ENCODE measurements at regions not wholly inside any gene's neighbourhood (a gene's known extent, or its start where the extent isn't known, plus 50 kb on each side); places are given as distances from the start of the nearest gene placed in this dataset.

DNA sequence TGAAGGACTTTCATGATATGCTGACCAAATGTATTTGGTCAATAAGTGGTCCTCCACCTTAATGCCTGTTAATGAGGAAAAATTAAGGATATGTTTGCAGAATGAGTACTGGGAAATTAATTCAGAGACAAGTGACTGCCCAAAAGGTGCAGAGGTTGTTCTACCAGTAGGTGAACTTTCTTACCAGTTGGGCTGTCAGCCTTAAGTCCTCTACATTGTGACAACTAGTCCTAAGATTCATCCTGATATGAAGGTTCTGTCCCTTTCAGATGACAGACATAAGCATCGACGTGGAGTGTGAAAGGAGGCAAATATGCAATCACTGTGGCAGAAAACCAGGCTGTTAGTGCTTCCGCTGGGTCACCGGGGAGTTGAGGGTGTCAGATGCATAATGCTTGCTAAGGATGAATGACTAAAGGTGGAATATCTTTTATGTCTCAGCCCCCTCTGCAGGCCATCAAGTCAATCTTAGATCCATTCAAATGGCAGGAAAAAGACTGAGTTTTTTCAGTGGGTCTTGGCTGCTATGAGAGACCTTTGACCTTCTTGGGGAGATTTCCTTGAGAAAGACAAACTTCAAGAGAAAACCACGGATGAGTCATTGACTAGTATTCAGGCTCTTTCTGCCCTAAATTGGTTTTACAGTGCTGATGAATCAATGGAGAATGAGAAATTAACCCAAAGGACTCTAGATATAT lies 226.0 kb downstream of the TPBG start:
- DNase-seq = no peak
- TF ChIP-seq POLR2A (IDR thresholded peaks at IDR 0.05) = no peak
- TF ChIP-seq, protein P1, sequence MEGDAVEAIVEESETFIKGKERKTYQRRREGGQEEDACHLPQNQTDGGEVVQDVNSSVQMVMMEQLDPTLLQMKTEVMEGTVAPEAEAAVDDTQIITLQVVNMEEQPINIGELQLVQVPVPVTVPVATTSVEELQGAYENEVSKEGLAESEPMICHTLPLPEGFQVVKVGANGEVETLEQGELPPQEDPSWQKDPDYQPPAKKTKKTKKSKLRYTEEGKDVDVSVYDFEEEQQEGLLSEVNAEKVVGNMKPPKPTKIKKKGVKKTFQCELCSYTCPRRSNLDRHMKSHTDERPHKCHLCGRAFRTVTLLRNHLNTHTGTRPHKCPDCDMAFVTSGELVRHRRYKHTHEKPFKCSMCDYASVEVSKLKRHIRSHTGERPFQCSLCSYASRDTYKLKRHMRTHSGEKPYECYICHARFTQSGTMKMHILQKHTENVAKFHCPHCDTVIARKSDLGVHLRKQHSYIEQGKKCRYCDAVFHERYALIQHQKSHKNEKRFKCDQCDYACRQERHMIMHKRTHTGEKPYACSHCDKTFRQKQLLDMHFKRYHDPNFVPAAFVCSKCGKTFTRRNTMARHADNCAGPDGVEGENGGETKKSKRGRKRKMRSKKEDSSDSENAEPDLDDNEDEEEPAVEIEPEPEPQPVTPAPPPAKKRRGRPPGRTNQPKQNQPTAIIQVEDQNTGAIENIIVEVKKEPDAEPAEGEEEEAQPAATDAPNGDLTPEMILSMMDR (IDR thresholded peaks at IDR 0.05) = no peak

DNA sequence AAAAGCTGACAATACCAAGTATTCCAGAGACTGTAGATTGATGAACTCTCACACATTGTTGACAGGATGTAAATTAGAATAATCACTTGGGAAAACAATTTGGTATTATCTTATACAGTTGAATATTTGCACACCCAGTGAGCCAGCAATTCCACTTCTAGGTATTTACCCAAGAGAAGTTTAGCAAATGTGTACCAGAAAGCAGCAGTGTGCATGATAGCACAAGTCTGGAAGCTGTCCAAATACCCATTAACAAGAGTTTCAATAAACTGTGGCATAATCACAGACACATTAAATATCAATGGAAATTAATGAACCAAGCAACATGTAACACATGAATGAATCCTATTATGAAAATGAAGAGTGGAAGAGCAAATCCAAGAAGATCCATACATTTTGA lies 233.6 kb downstream of the TPBG start:
- Histone ChIP-seq H3K4me3 (no peak overlapping the region), H3K4me1 (no peaks in the 10 kb centered on the region), H3K36me3 (no peaks in the 10 kb centered on the region), H3K9me3 (no peaks in the 10 kb centered on the region), H3K27ac (no peak overlapping the region), H3K27me3 (no peaks in the 10 kb centered on the region)
- no peak for TF ChIP-seq POLR2A (IDR thresholded peaks at IDR 0.05)
- TF ChIP-seq, protein P1 (IDR thresholded peaks at IDR 0.05) = no peak
- no peak for DNase-seq

More for the DNA sequence above, 226.0 kb downstream of the TPBG start:
- Histone ChIP-seq H3K27ac (no peak overlapping the region), H3K4me1 (no peaks in the 10 kb centered on the region), H3K27me3 (no peaks in the 10 kb centered on the region), H3K9me3 (no peaks in the 10 kb centered on the region), H3K4me3 (no peak overlapping the region), H3K36me3 (no peaks in the 10 kb centered on the region)

DNA sequence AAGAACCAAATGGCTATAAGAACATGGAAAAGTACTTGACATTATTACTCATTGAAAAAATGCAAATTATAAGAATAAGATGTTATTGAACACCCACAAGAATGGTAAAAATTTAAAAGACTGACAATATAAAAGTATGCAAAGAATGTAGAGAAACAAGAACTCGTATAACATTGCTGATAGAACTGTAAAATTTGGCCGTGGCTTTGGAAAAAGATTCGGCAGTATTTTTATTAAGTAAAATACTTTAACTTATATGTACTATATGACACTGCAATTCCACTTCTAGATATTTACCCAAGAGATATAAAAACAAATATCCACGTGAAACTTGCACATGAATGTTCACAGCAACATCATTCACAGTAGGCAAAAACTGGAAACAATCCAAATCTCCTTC lies 239.2 kb downstream of the TPBG start:
- DNase-seq = no peak
- H3K36me3 ChIP-seq = no peaks in the 10 kb centered on the region
- H3K4me1 ChIP-seq = no peaks in the 10 kb centered on the region
- no peak overlapping the region for H3K27ac ChIP-seq
- H3K9me3 ChIP-seq = no peaks in the 10 kb centered on the region
- H3K4me3 ChIP-seq = no peak overlapping the region
- no peak for TF ChIP-seq POLR2A (IDR thresholded peaks at IDR 0.05)
- TF ChIP-seq, protein P1 (IDR thresholded peaks at IDR 0.05) = no peak
- H3K27me3 ChIP-seq = no peaks in the 10 kb centered on the region

DNA sequence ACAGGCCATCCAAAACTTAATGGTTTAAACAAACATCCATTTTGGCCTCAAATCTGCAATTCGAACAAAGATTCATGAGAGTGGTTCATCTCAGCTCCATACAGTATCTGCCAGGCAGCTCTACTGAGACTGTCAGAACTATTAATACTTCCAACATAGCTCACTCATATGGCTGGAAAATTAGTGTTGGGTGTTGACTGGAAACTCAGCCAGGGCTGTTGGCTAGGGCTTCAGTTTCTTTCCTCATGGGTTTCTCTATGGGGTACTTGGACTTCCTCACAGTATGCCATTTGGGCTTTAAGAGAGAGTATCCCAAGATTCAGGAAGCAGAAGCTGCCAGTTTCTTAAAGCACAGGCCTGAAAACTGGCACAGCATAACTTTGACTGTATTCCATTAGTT lies 240.3 kb downstream of the TPBG start:
- no peaks in the 10 kb centered on the region for H3K9me3 ChIP-seq
- no peak for TF ChIP-seq POLR2A (IDR thresholded peaks at IDR 0.05)
- no peaks in the 10 kb centered on the region for H3K4me1 ChIP-seq
- no peak for DNase-seq
- H3K27me3 ChIP-seq = no peaks in the 10 kb centered on the region
- no peak overlapping the region for H3K4me3 ChIP-seq
- no peaks in the 10 kb centered on the region for H3K36me3 ChIP-seq
- no peak overlapping the region for H3K27ac ChIP-seq

DNA sequence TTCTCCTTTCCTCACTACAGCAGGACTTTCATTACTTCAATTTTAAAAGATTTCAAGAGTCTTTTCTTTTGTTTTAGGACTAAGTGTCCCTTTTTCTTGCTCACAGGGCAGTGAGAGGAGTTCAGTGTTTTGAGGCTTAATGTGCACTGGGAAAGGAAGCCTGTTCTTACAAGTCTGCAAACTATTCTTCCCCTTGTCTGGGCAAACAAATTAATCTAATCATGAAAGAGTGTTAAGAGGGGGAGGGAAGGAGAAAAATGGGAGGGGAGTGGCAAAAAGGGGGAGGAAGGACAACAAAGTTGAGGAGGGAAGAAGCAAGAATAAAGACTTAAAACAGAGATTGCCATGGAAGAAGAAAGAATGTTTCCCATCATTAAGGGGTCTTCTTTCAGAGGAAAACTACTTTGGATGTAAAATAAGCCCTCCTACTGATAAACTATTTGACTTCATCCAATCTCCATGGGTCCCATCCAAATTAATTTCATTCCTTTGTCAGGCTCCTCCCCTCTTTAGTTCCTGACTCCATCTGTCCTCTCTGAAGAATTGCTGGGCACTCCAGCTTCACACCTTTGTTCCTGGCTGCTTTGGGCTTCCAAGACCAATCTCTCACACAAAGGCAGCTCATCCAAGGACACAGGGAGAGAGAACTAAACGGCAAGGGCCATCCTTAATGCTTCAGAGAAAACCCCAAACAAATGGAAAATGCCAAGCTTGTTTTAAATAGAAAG lies 244.5 kb downstream of the TPBG start:
- H3K4me1 ChIP-seq = no peaks in the 10 kb centered on the region
- no peak for DNase-seq
- no peak overlapping the region for H3K4me3 ChIP-seq
- no peaks in the 10 kb centered on the region for H3K27me3 ChIP-seq
- no peak for TF ChIP-seq POLR2A (IDR thresholded peaks at IDR 0.05)
- TF ChIP-seq, protein P1 (IDR thresholded peaks at IDR 0.05) = no peak
- H3K36me3 ChIP-seq = no peaks in the 10 kb centered on the region
- H3K9me3 ChIP-seq = no peaks in the 10 kb centered on the region
- H3K27ac ChIP-seq = no peak overlapping the region

DNA sequence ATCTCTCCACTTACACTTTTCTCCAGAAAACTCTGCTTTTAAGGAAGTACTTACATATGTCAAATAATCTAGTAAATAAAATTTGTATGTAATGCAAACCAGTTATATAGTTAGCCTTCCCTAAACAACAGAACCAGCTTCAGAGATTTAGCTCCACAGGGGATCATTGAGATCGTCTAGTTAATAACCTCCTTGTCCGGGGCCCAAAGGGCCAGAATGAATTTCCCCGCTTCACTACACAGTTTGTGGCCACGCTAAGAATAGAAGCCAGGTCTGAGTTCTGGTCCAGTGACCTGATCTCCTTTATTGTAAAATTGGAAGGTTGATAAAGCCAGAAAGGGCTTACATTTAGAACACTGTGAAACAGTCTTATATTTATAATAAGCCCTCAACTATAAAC lies 245.2 kb downstream of the TPBG start:
- TF ChIP-seq, protein P1 (IDR thresholded peaks at IDR 0.05) = no peak
- TF ChIP-seq POLR2A (IDR thresholded peaks at IDR 0.05) = no peak
- H3K9me3 ChIP-seq = no peaks in the 10 kb centered on the region
- no peak overlapping the region for H3K4me3 ChIP-seq
- H3K36me3 ChIP-seq = no peaks in the 10 kb centered on the region
- H3K27ac ChIP-seq = no peak overlapping the region
- no peaks in the 10 kb centered on the region for H3K27me3 ChIP-seq
- no peaks in the 10 kb centered on the region for H3K4me1 ChIP-seq
- DNase-seq = no peak
